Effector CD8-positive, alpha-beta T cell (primary cell): ENCODE measurements at regions not wholly inside any gene's neighbourhood (a gene's known extent, or its start where the extent isn't known, plus 50 kb on each side); places are given as distances from the start of the nearest gene placed in this dataset.

Experiments used
- DNase-seq: peaks from one replicate; lab custom pipeline; 2025; lab: John Stamatoyannopoulos, UW

- no peak for DNase-seq
Observed at GRCh38 chr4:177573507-177573906, 131.3 kb upstream of the AGA start.

DNA sequence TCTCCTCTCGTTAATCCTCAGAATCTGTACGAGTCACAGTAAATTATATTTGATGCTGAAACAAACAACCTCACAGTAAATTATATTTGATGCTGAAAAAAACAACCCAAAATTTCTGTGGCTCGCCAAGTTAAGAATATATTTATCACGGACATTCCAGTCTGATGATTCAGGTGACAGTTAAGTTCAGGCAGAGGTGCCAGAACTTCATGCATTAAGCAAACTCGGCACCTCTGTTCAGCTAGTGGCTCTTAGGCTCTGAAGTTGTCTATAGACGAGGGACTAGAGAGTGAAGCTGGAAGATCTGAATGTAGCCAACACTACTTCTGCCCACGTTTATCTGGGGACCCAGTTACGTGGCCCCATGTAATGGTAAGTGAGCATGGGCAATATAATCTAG is 132.2 kb upstream of the AGA start:
- DNase-seq, result no peak

DNA sequence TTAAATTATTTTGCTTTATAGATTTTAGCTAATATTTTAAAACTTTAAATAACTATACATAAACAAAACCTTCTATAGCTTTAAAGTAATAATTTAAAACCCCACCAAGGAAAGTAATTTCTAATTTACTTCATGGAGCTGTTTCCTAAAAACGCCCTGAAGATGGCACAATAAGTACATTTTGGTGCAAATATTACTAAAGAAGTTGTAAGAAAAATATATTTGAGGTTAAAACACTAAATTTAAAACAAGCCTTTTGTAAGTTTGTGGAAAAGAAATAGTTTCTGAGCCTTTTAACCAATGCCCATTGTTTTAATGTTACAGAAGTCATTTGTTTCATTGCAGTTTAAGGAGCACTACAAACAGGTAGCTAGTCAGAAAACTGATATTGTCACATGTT is 137.4 kb upstream of the AGA start:
- no peak for DNase-seq

GRCh38 chr4:177582992-177583391 is 140.8 kb upstream of the AGA start:
- DNase-seq, result no peak

- DNase-seq, result no peak
Observed at GRCh38 chr4:177587989-177588388, 145.8 kb upstream of the AGA start.

GRCh38 chr4:177595386-177595785 is 153.1 kb upstream of the AGA start:
- DNase-seq, result no peak

GRCh38 chr4:177596035-177596434 is 153.8 kb upstream of the AGA start:
- no peak for DNase-seq

DNA sequence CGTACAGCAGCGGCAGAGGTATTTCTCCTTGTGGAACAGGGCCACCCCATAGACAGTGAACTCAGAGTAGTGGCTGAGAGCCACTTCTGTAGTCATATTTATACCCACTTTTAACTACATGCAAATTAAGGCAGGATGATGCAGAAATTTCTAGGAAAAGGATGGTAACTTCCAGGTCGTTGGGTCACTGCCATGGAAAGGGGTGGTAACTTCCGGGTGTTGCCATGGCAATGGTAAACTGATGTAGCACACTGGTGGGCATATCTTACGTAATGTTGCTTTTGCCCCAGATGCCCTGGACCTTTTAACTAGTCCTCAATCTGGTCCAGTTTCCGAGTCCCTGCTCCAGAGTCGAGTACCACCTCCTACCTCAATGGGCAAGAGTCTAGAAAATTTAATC is 154.8 kb upstream of the AGA start:
- no peak for DNase-seq

DNA sequence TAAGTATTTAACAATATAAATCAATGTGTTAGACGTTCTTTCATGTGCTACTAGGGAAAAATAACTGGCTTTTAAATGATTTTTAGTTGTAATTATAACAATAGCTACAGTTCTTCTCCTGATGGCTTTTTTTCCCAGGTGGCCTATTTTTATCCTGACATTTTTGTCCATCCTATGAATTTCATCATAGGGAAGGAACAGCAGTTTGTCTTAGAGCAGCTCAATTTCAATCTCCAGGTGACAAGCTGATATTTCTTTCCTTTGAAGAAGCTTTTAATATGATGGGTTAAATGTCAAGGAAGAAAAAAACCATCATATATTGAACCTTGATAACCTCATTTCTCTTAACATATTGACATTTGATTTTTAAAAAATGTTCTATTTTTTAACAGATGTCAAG is 163.0 kb upstream of the AGA start:
- no peak for DNase-seq

DNA sequence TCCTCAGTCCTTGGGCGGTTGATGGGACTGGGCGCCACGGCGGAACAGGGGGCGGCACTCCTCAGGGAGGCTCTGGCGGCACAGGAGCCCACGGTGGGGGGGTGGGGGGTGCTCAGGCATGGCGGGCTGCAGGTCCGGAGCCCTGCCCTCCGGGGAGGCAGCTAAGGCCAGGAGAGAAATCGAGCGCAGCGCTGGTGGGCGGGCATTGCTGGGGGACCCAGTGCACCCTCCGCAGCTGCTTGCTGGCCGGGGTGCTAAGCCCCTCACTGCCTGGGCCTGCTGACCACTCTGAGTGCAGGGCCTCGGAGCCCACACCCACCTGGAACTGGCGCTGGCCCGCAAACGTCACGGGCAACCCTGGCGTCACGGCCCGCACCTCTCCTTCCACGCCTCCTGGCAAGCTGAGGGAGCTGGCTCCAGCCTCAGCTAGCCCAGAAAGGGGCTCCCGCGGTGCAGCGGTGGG is 164.9 kb upstream of the AGA start:
- DNase-seq, result no peak

- no peak for DNase-seq
Observed at GRCh38 chr4:177611974-177612664, 169.9 kb upstream of the AGA start.

GRCh38 chr4:177612684-177613083 is 170.4 kb upstream of the AGA start:
- no peak for DNase-seq

DNA sequence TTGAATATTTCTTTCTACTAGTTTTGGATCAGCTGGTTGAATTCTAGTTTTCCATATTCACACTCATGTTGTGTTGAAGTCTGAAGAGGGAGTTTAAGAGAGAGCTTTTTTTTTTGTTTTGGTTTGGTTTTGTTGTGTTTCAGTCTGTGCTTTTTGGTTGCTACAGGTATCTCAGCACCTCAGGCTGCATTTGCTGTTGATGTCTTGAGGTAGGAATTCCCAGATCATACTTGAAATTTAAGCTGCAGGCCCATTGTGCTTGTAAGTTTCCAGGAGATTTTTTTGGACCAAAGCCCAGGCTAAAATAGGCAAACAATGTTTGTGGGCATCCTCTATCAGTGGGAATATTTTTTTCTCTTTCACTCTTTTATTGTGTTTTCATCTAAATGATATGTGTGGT is 190.2 kb upstream of the AGA start:
- DNase-seq, result no peak

DNA sequence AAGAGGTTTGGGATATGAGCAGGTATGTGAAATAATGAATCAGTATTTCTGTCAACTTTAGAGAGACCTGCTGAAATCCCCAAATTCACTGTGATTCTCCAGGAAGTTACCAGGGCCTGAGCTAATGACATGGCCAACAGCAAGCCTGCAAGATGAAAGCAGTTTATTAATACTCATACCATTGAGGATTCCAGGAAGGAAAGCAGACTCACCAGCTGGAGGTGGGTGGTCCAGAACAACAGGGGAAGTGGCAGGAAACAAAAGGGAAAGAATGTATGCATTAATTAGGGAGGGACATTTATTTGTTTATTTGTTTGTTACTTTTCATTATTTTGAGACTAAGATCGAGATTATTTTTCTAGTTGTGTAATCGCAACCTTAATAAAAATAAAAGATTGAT is 196.6 kb upstream of the AGA start:
- no peak for DNase-seq

DNA sequence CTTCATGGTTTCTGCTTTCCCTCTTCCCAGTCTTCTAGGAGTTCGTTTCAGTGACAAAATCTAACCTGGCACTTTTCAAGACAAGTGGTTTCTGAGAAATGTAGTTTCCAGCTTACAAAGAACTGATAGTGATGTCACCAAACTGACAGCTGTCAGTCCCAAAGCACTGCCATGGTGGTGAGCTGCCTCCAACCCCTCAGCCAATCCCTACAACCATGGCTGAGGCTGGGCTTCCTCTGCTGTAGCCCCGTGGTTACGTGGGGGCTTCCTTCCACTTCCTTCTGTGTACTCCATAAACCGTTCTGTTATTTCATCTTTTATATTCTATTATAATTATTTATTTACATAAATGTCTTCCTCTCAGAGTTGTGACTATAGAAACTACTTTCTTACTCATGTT is 198.6 kb upstream of the AGA start:
- no peak for DNase-seq

DNA sequence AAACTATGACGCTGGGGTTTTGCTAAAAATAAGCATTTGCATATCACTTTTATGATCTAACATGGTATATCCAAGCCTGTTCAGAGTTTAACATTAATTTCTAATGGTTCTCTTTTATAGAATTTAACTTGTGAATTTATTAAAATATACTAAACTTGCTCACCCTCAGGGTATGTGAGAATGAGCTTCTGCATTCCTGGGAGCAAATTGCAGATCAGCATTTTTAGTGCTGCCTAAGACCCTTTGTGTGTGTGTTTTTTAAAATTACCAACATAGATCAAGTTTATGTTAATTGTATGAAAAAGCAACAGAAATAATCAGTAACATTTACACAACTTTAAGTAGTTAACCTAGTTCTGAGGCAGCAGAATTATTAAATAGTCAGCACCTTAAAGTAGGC is 218.0 kb upstream of the AGA start:
- no peak for DNase-seq

- DNase-seq, result no peak
Observed at GRCh38 chr4:177667687-177668086, 225.4 kb upstream of the AGA start.

- no peak for DNase-seq
Observed at GRCh38 chr4:177671387-177671786, 229.2 kb upstream of the AGA start.

DNA sequence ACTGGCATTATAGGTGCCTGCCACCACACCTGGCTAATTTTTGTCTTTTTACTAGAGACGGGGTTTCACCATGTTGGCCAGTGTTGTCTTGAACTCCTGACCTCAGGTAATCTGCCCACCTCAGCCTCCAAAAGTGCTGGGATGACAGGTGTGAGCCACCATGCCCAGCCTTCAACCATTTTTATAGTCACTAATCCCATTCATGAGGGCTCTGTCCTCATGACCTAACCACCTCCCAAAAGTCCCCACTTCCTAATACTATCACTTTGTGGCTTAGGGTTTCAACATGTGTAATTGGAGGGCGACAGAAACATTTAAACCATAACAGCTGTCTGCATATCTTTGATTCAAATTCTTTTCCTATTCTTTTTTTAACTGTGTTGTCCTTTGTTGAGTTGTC is 229.6 kb upstream of the AGA start:
- DNase-seq, result no peak

DNA sequence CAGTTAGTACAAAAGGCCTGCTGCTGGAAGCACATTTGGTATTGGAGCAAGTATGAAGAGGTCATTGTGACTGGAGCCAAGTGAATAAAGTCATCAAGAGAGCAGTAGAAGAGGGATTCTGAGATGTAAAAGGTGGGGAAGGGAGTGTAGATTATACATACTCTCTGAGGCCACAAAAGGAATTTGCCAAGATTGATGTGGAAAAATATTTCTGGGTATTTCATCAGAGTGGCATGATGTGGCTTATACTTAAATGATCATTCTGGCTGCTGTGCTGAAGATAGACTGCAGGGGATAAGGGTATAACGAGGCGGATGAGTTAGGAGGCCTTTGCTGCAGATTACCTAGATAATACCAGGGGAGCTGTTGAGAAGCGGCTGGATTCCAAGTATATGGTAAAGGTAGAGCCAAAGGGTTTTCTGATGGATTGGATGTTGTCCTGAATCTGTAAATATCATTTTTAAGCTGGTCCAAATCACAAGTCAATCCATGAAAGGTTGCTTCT is 231.8 kb upstream of the AGA start:
- no peak for DNase-seq

- no peak for DNase-seq
Observed at GRCh38 chr4:177680308-177680707, 238.1 kb upstream of the AGA start.

DNA sequence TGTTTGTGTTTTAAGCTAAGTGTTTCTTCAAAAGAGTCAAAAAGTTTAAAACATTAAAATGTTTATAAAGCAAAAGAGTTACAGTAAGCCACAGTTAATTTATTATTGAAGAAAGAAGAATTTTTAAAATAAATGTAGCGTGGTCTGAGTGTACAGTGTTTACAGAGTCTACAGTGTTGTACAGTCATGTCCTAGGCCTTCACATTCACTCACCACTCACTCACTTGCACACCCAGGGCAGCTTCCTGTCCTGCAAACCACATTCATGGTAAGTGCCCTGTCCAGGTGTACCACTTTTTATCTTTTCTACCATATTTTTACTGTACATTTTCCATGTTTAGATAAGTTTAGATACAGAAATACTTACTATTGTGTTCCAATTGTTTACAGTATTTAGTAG is 239.7 kb upstream of the AGA start:
- DNase-seq, result no peak

GRCh38 chr4:177687117-177687516 is 244.9 kb upstream of the AGA start:
- DNase-seq, result no peak

DNA sequence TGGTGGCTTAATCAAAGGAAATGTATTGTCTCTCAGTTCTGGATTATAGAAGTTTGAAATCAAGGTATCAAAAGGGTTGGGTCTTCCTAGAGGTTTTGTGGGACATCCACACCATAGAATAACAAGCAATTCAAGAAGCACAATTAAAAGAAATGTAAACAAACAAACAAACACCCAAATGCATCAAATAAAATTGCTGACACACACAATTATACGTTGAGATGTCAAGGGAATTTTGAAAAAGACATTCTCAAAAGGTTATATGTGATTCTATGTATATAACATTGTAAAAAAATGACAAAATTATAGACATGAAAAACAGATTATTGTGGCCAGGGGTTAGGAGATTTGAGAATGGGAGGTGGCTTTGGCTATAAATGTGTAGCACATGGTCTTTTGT is 250.7 kb upstream of the AGA start:
- DNase-seq, result no peak
